ENCODE measurements at regions not wholly inside any gene's neighbourhood (a gene's known extent, or its start where the extent isn't known, plus 50 kb on each side); places are given as distances from the start of the nearest gene placed in this dataset.

- DNase-seq (ENCODE audit: low read depth in 2 of 3, low spot score in 1 of 3): no peak
Observed at GRCh38 chr18:44609181-44609941, 71.3 kb upstream of the SETBP1 start.

- DNase-seq (ENCODE audit: low read depth in 2 of 3, low spot score in 1 of 3): no peak
Observed at GRCh38 chr18:44620812-44621211, 59.9 kb upstream of the SETBP1 start.

- DNase-seq (ENCODE audit: low read depth in 2 of 3, low spot score in 1 of 3): no peak
Observed at GRCh38 chr18:44624052-44624451, 56.6 kb upstream of the SETBP1 start.

- DNase-seq (ENCODE audit: low read depth in 2 of 3, low spot score in 1 of 3): no peak
Observed at GRCh38 chr18:44625386-44625785, 55.3 kb upstream of the SETBP1 start.

GRCh38 chr18:44626236-44626635 is 54.5 kb upstream of the SETBP1 start:
- DNase-seq (ENCODE audit: low read depth in 2 of 3, low spot score in 1 of 3): no peak

- DNase-seq (ENCODE audit: low read depth in 2 of 3, low spot score in 1 of 3): no peak
Observed at GRCh38 chr18:44626807-44627206, 53.9 kb upstream of the SETBP1 start.

- DNase-seq (ENCODE audit: low read depth in 2 of 3, low spot score in 1 of 3): no peak
Observed at GRCh38 chr18:44627280-44627679, 53.4 kb upstream of the SETBP1 start.

- DNase-seq (ENCODE audit: low read depth in 2 of 3, low spot score in 1 of 3): no peak
Observed at GRCh38 chr18:44629406-44629805, 51.3 kb upstream of the SETBP1 start.

- no peak for DNase-seq (ENCODE audit: low read depth in 2 of 3, low spot score in 1 of 3)
Observed at GRCh38 chr18:44630118-44630517, 50.6 kb upstream of the SETBP1 start.

All from stimulated activated CD4-positive, alpha-beta T cell treated with anti-CD3 and anti-CD28 coated beads, Interleukin-12 subunit alpha, Interleukin-12 subunit beta, amount 100 ng/mL, for 48 hours (primary cell).